NCI-H2196 (cell line): ENCODE measurements at regions not wholly inside any gene's neighbourhood (a gene's known extent, or its start where the extent isn't known, plus 50 kb on each side); places are given as distances from the start of the nearest gene placed in this dataset.

Source experiments
- DNase-seq: peaks from one replicate; lab custom pipeline; 2025; ENCODE audit not compliant: unreplicated experiment; lab: John Stamatoyannopoulos, UW

- DNase-seq, result no peak
Observed at GRCh38 chr5:8875722-8876121, 670.2 kb downstream of the SEMA5A start.

DNA sequence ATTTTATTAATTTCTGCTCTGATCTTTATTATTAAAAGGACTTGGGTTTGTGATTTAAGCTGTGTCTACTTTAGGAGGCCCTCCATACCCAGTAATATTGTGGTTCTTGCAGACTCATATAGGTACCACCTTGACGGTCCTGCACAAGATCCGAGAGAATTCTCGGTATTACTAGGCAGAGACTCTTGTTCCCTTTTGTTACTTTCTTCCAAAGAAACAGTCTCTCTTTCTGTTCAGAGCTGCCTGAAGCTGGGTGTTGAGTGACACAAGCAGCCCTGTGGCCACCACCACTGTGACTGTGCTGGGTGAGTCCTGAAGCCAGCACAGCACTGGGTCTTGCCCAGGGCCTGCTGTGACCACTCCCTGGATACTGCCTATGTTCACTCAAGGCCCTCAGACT lies 666.6 kb downstream of the SEMA5A start:
- no peak for DNase-seq

DNA sequence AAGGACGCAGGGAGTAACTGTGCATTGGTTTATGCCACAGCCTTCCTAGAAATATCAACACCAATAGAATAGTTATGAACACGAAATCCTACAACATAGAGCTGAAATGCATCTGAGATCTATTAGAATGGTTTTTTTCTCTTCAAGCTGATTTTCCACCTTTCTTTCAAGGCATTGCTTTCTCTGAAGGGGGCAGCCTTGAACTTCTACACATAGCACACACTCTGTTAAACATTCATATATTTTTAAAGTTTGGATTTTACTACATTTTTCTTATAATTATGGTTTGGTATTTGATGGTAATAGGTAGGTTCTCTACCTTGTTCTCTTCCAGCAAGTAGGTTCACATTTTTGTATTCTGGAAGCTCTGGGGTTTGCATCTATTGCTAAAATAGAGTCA lies 661.8 kb downstream of the SEMA5A start:
- no peak for DNase-seq

DNA sequence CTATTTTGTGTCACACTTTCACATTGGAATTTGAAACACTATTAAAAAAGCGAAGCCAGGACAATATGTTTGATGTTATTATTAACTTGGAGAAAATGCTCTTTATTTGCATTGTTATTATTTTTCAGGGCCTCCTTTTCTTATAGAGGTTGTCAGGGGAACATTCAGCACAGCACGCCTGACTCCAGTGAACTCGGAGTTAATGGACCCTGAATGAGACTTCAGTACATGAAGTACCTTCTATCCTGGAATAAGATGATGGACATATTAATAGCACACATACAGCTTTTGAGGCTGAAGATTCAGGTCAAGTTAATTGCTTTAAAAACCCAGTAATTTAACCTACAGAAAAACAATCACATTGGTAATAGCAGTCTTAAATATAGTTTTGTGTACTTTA lies 652.9 kb downstream of the SEMA5A start:
- no peak for DNase-seq

DNA sequence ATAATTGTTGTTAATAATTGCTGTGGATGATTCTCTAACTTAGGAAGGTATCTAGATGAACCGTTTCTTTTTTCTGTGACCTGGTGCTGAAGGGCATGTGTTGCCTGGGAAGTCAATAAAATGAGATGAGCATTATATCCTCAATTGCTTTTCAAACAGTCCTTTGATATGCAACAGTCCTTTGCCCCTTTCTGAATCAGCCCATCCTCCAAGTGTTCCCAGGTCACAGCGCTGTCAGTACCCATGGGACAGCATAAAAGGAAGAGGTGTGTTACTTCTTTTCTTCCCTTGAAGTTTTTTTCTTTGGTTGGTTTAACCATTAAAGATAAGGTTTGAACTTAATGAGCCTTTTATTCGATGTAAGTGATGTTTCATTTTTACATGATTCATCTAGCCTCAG lies 651.8 kb downstream of the SEMA5A start:
- no peak for DNase-seq

DNA sequence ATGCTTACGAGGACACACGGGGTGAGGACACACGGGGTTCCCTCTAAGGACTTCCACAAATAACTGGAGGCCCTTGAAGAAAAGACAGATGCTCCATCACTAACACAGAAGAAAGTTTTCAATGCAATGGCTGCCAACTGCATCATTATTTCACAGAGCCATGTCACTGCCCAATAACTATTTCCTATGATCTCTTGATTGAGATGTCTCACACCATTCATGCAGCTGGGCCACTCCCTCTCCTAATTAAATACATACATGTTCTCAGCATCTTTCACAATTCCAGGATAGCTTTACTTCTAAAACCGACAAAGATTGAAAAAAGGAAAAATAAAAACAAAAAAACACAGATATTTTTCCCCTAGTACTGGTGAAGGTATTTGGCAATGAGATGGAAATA lies 650.8 kb downstream of the SEMA5A start:
- no peak for DNase-seq

GRCh38 chr5:8895599-8895998 lies 650.3 kb downstream of the SEMA5A start:
- no peak for DNase-seq

GRCh38 chr5:8897316-8897715 lies 648.6 kb downstream of the SEMA5A start:
- no peak for DNase-seq

- DNase-seq, result no peak
Observed at GRCh38 chr5:8905021-8905420, 640.9 kb downstream of the SEMA5A start.

- no peak for DNase-seq
Observed at GRCh38 chr5:8906303-8906967, 639.4 kb downstream of the SEMA5A start.

- no peak for DNase-seq
Observed at GRCh38 chr5:8907168-8907868, 638.6 kb downstream of the SEMA5A start.

DNA sequence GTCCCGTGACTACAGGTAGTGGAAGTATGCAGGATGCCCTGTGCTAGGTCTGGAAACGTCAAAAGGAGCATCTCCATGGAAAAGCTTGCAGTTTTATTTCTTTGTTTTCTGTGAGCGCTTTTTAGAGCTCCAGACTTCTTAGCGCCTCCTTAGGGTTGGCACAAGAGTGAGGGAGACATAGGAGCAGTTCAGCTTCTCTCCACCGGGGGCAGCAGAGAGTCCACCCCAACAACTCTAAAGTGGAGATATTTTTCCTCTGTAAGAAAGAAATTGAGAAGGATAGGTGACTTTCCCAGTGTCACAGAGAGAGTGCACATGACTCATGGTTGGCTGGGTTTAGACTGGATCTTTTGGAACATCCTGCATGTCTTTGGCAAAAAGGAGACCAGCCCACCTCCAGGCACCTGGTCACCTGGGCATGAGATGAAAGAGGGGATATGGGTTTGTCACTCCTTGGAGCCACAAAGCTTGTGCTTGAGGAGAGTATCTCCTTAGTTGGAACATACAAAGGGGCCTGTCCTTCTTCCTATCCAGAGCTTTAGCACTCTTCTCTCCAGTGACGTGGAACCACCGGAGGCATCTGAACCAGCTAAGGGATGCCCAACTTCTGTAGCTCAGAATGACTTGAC lies 637.7 kb downstream of the SEMA5A start:
- DNase-seq, result no peak

DNA sequence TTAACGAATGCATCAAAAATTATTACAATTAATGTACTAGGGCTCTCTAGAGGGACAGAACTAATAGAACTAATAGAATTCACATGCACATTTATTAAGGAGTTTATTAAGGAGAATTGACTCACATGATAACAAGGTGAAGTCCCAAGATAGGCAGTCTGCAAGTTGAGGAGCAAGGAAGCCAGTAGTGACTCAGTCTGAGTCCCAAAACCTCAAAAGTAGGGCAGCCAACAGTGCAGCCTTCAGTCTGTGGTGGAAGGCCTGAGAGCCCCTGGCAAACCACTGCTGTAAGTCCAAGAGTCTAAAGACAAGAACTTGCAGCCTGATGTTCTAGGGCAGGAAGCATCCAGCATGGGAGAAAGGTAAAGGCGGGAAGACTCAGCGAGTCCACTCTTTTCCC lies 633.8 kb downstream of the SEMA5A start:
- no peak for DNase-seq

DNA sequence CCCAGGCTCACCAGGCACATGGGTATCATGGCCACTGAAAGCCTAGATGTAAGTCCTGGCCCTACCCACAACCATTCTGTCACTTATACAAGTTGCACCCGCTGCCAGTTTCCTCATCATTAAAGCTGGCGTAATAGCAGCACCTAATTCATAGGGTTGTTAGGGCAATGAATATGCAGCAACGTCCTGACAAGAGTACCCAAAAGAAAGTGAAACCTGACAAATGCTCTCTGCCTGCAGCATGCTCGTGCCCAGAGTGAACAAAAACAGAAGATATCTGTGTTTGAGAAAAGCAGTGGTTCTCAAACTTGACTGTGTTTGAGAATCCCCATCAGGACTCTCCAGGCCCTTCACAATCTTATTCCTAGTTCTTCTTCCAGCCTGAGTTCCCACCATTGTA lies 632.4 kb downstream of the SEMA5A start:
- DNase-seq, result no peak

- no peak for DNase-seq
Observed at GRCh38 chr5:8919096-8919495, 626.8 kb downstream of the SEMA5A start.

- no peak for DNase-seq
Observed at GRCh38 chr5:8923526-8923925, 622.3 kb downstream of the SEMA5A start.

DNA sequence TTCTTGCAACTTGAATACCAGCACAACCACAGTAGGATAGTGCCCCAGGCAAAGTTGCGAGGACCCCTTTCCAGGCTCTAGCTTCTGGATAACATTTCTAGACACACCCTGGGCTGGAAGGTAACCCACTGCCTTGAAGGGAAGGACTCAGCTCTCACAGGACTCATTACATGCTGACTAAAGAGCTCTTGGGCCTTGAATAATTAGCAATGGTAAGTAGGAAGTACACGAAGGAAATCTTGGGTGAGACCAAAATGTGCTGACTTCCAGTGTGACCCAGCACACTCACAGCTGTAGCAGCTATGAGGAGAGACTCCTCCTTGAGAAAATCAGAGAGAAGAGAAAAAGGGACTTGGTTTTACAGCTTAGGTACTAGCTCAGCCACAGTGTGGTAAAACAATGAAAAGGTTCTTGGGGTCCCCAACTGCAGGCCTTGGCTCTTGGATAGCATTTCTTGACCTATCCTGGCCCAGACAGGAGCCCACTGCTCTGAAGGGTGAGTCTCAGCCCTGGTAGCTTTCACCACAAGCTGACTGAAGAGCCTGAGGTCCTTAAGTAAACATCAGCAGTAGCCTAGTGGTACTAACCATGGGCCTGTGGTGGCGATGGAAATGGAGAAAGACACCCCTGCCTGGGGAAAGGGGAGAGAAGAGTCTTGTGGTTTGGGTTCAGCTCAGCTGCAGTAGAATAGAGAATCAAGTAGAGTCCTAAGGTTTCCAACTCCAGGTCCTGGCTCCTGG lies 621.7 kb downstream of the SEMA5A start:
- DNase-seq, result no peak

DNA sequence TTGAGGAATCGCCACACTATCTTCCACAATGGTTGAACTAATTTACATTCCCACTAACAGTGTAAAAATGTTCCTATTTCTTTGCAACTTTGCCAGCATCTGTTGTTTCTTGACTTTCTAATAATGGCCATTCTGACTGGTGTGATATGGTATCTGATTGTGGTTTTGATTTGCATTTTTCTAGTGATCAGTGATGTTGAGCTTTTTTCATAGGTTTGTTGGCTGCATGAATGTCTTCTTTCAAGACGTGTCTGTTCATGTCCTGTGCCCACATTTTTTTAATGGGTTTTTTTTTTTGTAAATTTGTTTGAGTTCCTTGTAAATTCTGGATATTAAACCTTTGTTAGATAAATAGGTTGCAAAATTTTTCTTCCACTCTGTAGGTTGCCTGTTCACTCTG lies 615.9 kb downstream of the SEMA5A start:
- DNase-seq, result no peak

DNA sequence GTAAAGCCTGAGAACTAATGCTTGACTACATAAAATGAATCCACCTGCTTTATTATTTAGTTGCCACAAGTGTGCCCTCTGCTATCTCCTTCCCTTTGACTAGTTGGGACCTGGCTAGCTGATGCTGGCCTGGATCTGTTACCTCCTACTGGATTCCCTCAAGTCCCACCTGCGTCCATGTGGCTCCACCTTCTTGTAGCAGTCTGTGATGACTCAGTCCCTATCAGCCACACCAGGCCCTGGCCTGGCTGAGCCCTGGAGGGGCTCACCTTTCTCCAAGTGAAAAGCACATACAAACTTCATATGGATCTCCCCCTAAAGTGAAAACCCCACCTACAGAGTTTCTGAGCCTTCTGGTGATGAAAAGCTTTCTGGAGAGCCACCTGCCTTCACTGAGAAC lies 611.4 kb downstream of the SEMA5A start:
- DNase-seq, result no peak

DNA sequence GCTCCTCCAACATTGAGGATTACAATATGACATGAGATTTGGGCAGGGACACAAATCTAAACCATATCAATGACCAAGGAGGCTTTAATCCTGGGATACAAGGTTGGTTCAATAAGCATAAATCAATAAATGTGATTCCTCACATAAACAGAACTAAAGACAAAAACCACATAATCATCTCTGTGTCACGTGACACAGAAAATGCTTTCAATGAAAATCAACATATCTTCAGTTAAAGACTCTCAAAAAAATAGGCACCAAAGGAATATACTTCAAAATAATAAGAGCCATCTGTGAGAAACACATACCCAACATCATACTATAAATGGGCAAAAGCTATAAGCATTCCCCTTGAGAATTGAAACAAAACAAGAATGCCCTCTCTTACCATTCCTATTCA lies 604.9 kb downstream of the SEMA5A start:
- no peak for DNase-seq

DNA sequence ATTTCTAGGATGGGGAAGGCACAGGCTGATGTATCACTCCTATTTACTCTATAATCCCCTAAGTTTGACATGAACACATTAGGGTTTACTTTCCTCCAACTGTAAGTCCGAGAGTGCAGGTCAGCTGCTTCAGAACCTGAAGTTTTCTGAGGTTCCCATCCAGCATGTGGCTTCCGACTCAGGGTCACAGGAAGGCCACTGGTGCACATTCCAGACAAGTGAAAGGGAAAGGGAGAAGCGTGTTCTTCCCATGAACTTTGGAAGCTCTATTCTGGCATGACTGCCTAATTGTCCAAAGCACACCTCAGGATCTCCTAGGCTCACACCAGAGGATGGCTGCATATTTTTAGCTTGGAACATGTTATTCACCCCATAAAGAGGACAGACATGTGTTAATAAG lies 602.6 kb downstream of the SEMA5A start:
- DNase-seq, result no peak

DNA sequence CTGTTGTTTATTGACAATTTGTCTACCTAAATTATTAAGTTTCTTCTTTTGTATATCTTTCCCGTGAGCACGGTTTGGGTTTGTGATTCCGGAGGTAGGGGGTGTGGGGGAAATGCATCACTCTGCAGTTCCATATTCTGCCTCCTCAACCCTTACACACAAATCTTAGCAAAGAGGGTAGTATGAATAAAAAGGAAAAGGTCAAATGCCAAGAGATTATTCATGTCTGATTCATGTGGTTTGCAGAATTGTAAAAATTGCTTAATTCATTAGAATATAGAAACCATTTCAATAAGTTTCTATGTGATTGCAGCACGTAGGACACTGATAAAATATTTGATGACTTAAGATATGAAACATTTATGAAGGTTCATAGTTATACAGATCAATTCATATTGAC lies 601.9 kb downstream of the SEMA5A start:
- DNase-seq, result no peak
